ENCODE measurements at regions not wholly inside any gene's neighbourhood (a gene's known extent, or its start where the extent isn't known, plus 50 kb on each side); places are given as distances from the start of the nearest gene placed in this dataset.
"Not testable (repeated sequence)": the region's sequence is repeated elsewhere in the genome, so short reads cannot be mapped to it uniquely, and the experiment has no call there.

GRCh38 chr16:13634253-13634652 lies 285.7 kb upstream of the ERCC4 start:
- DNase-seq: no peak

GRCh38 chr16:13634959-13635358 lies 285.0 kb upstream of the ERCC4 start:
- DNase-seq: no peak

GRCh38 chr16:13638218-13638617 lies 281.7 kb upstream of the ERCC4 start:
- DNase-seq: no peak

GRCh38 chr16:13643412-13643811 lies 276.5 kb upstream of the ERCC4 start:
- no peak for DNase-seq

- no peak for DNase-seq
These were observed 274.2 kb upstream of the ERCC4 start for GRCh38 chr16:13645601-13646245.

- DNase-seq: no peak
These were observed 259.1 kb upstream of the ERCC4 start for GRCh38 chr16:13660807-13661206.

GRCh38 chr16:13665876-13666275 lies 254.1 kb upstream of the ERCC4 start:
- no peak for DNase-seq

GRCh38 chr16:13672196-13672595 lies 247.8 kb upstream of the ERCC4 start:
- DNase-seq: no peak

- DNase-seq: no peak
These were observed 239.7 kb upstream of the ERCC4 start for GRCh38 chr16:13680021-13680889.

GRCh38 chr16:13684819-13685563 lies 235.0 kb upstream of the ERCC4 start:
- DNase-seq: no peak

GRCh38 chr16:13696017-13696416 lies 223.9 kb upstream of the ERCC4 start:
- no peak for DNase-seq

GRCh38 chr16:13697013-13697412 lies 222.9 kb upstream of the ERCC4 start:
- no peak for DNase-seq

GRCh38 chr16:13697568-13697967 lies 222.4 kb upstream of the ERCC4 start:
- no peak for DNase-seq

GRCh38 chr16:13702614-13703013 lies 217.3 kb upstream of the ERCC4 start:
- no peak for DNase-seq

GRCh38 chr16:13708347-13709120 lies 211.4 kb upstream of the ERCC4 start:
- no peak for DNase-seq

GRCh38 chr16:13718748-13719147 lies 201.2 kb upstream of the ERCC4 start:
- DNase-seq: no peak

GRCh38 chr16:13727943-13728342 lies 192.0 kb upstream of the ERCC4 start:
- no peak for DNase-seq

- no peak for DNase-seq
These were observed 186.4 kb upstream of the ERCC4 start for GRCh38 chr16:13733561-13733960.

- not testable (repeated sequence) for DNase-seq
These were observed 180.2 kb upstream of the ERCC4 start for GRCh38 chr16:13739621-13740373.

- DNase-seq: no peak
These were observed 177.0 kb upstream of the ERCC4 start for GRCh38 chr16:13742928-13743327.

GRCh38 chr16:13743571-13743970 lies 176.4 kb upstream of the ERCC4 start:
- no peak for DNase-seq

Measured in DMS 273 treated with DMSO at 0.1 percent for 48 hours (cell line).